ENCODE measurements at regions not wholly inside any gene's neighbourhood (a gene's known extent, or its start where the extent isn't known, plus 50 kb on each side); places are given as distances from the start of the nearest gene placed in this dataset.
A peak's percentile ranks its signal among the peaks of the same experiment; 100 is the strongest.

DNA sequence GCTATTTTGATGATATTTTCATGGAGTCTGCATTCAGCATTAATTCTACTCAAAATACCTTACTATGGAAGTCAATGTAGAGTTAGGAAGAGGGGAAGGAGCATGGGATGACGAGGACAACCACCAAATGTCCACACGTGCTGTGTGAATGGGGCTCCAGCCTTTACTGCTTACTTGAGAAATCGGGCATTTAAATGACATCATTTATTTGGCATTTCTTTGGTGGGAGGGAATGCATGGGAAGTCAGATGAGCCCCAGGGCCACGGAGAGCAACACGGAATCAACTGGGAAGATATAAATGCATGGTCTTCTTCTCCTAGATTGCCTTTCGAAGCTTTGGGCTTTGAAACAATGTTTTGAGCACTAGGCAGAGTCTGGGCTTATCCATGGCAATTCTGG is 458.5 kb upstream of the KLF4 start:
- ATAC-seq (ENCODE audit: poor library complexity), result no peak

DNA sequence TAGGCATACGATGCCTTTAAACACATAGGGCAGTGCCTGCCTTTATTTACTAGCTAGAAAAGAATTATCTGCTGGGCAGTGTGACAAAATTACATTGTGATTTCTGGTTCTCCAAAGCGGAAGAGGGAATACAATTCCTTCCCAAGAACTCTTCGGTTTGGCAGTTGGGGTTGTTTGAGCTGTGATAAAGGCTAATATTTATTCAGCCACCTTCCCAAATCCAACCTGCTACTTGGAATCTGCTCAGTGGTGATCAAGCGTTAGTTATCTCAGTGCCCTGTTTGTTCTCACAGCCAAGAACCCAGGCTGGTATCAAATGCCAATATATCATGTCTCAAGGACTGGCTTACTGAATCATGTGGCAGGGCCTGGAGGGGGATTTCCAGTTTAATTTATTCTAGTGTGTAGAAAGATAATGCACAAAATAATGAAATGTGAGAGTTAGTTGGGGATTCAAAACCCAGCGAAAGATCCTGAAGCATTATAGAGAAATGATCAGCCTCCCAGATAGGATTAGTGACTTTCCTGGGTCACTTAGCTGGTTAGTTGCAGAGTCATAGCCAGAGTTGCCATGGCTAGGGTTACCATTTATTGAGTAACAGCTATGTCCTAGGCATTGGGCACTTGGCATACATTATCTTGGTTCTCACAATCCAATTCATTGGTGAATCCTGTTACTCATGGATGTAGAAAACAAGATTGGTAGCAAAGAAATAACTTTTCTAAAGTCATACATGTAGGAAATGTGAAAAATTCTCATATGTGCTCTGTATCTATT is 457.0 kb upstream of the KLF4 start:
- intact Hi-C loops (cut with DNase I), result no loop called here
- ATAC-seq (ENCODE audit: poor library complexity) (no peak), DNase-seq (no peak)

More for the DNA sequence above, 458.5 kb upstream of the KLF4 start:
- intact Hi-C loops (cut with DNase I), result no loop called here
- DNase-seq, result no peak

DNA sequence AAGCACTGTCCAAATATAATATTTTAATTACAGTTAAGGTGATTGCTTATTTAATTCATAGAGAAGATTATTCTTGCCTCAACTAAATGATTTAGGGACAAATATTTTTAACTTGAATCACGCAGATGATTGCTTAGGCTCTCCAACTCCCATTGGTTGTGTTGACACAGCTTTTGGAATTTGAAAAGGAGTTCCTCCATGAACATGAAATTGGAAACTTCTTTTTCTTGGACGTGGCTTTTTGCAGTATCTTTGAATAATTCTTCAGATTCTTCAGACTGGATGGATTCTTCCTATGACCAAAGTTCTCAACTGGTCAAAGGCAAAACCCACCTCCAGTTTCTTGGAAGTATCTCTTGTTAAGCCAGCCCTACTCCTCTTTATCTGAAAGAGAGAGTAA is 456.4 kb upstream of the KLF4 start:
- intact Hi-C loops (cut with DNase I), result no loop called here
- DNase-seq (no peak), ATAC-seq (ENCODE audit: poor library complexity) (no peak)

DNA sequence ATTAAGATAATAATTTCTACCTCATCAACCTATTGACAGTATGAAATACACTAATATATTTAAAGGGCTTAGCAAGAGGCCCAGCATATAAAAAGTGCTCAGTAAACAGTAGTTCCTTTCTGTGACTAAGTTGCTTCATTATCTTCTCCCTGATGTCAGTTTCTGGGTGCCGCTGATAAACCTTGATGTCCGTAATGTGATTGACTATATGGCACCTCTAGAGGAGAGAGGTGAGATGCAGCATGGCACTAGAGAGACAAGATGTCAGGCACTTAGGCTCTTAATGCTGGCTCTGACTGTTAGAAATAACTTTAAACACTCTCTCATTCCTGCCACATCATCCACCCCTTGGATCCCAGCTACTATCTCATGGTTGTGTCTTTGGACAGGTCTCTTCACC is 455.9 kb upstream of the KLF4 start:
- no peak for DNase-seq
- intact Hi-C loops (cut with DNase I), result no loop called here
- ATAC-seq (ENCODE audit: poor library complexity), result no peak

DNA sequence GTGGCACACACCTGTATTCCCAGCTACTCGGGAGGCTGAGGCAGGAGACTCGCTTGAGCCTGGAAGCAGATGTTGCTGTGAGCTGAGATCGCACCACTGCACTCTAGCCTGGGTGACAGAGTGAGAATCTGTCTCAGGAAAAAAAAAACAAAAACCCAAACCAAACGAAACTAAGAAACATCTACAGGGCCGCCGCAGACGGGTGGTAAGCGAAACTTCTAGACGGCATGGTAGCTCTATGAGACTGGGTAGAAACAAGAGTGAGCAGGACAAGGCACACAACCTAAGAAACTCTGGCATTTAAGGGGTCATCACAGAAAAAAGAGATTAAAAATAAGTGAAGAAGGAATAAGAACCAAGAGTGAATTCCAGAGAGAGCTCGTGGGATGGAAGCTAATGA is 454.8 kb upstream of the KLF4 start:
- no peak for ATAC-seq (ENCODE audit: poor library complexity)
- no peak for DNase-seq
- intact Hi-C loops (cut with DNase I), result no loop called here

DNA sequence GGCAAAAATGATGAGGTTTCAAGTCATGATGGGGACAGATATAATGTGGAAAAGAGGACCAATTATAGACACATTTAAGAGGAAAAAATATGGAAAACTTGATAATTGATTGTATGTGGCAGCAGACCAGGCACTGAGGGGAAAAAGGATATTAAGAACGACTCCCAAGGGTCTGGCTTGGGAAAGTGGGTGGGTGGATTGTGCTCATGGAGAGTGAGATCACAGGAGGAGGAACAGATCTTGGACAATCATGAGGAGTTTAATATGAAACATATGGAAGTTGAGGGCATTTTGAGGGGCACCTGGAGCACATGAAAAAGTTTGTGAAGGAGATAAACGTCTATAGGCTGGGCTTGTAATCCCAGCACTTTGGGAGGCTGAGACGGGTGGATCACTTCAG is 454.3 kb upstream of the KLF4 start:
- ATAC-seq (ENCODE audit: poor library complexity) (no peak), DNase-seq (no peak)
- intact Hi-C loops (cut with DNase I), result no loop called here

DNA sequence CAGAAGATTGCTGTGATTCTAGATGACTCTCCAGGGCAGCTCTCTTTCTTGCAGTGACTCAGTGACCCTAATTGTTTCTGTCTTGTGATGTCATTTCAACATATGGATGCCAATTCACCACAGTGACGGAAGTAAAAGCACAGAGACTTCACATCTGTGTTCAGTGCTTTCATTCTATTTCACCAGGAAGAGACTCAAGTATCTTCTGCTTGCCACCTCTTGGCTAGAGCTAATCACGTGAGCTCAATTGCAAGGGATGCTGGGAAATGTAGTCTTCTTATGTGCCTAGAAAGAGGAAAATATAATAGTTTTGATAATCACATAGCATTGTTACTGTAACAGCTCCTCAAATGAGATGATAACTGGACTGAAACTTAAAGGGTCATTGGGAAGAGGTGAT is 453.3 kb upstream of the KLF4 start:
- DNase-seq (no peak), ATAC-seq (ENCODE audit: poor library complexity) (no peak)
- intact Hi-C loops (cut with DNase I), result no loop called here

DNA sequence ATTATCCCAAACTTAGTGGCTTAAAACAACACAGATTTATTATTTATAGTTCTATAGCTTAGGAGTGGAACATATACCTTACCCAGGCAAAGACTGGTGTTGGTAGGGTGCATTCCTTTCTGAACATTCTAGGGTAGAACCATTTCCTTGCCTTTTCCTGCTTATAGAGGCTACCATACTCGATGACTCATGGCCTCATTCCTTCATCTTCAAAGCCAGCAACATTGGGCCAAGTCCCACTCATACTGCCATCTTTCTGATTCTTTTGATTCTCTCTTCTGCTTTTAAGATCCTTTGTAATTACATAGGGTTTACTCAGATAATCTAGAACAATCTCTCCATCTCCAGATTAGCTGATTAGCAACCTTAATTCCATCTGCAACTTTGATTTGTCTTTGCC is 452.7 kb upstream of the KLF4 start:
- DNase-seq, result no peak
- intact Hi-C loops (cut with DNase I), result no loop called here
- ATAC-seq (ENCODE audit: poor library complexity), result no peak

DNA sequence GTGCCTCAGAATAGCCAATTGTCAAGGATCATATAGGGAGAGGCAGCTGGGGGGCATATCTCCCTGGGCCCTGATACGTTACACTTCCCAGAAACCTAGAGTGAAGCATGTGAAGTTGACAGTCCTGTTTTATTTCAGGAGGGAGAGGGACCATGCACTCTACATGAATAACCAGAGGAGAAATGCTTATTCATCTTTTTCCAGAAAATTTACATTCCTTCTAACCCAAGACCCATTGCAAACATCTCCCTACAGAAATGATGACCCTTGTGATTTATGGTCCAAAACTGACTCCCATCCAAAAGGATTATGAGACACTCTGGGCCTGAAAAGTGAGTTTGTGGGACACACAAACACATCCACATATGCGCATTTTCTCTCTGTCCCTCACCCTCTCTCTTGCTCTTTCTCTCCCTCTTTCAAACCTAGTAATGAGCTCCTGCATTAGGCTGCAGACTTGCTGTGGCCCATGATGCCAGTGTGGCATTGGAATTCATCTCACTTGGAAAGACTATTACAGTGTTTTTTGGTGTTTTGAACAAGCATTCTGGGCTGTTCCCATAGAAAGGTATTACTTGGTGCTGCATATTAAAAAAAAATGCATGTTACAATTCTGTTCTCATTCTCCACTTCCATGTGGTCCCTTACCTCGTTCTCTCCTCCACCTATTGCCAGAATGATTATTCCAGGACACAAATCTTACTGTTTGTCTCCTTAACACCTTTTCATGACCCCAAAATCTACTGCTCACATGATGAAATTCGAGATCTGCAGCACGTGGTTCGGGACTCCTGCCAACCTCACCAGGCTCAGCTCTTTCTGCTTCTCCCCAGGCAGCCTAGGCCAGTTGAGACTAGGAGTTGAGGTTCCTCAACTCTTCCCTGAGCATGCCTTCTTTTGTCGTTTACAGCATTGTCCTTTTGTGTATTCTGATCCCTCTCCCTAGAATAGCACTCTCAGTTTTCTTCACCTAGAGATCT is 451.3 kb upstream of the KLF4 start:
- ATAC-seq (ENCODE audit: poor library complexity) (no peak), DNase-seq (no peak)
- intact Hi-C loops (cut with DNase I), result no loop called here

DNA sequence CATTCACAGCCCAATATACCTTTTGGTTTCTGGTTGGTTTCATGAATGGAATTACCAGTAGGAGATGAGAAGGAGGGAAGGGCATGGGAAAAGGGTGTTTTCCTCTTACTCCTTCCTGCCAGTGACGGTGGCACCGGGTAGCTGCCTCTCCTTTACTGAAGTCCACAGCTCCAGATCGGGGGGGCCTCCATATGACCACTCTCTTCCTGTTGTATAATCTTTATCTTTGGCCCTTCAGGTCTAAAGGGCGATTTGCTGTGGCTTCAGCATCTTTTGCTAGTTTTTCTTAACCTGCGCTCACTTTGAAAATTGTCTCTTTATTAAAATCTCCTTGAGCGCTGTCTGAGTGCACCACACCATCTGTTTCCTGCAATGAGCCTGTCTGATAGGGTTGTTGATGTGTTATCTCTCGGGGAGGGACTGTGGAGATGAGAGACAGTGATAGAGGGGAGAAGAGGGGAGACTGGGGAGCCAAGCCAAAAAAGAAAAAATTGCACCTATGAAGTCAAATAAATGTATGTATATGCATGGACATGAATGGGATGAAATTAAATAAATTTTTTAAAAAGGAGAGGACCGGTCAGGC is 449.3 kb upstream of the KLF4 start:
- intact Hi-C loops (cut with DNase I), result no loop called here
- ATAC-seq (ENCODE audit: poor library complexity) (no peak), DNase-seq (no peak)

DNA sequence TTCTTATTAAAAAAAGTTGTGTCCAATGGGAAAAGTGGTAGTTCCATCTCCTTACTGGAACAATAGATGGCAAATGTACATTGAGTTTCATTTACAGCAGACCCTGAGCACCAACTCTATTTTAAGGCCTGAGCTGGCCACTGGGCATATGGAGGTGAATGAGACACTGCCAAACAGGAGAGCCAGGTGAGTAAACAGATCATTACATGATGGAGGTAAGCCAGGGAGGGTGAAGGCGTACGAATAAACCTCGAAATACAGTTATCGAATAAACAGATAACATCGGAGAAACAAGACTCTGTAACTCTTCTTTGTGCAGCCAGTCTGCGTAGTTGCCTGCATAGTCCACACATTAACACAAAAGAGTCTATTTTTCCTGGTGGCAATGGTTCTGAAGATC is 446.4 kb upstream of the KLF4 start:
- DNase-seq, result no peak
- intact Hi-C loops (cut with DNase I), result no loop called here
- ATAC-seq (ENCODE audit: poor library complexity), result no peak

DNA sequence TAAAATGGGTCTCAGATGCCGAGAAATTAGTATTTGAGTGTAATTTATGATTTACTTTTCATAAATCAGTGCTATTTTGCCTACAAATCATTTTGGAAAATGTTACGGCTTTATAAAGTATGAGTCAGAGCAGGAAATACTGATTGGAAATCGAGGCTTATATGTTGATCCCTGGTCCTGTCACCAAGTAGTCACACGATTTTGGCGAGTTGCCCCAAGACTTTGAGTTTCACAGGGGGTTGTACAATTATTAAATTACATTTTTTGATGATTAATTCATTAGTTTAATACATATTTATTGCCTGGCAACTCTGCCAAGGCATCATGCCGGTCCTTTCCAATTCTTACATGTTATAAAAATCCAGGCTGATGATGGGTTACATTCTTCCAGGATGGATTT is 443.9 kb upstream of the KLF4 start:
- no peak for DNase-seq
- intact Hi-C loops (cut with DNase I), result no loop called here
- no peak for ATAC-seq (ENCODE audit: poor library complexity)

DNA sequence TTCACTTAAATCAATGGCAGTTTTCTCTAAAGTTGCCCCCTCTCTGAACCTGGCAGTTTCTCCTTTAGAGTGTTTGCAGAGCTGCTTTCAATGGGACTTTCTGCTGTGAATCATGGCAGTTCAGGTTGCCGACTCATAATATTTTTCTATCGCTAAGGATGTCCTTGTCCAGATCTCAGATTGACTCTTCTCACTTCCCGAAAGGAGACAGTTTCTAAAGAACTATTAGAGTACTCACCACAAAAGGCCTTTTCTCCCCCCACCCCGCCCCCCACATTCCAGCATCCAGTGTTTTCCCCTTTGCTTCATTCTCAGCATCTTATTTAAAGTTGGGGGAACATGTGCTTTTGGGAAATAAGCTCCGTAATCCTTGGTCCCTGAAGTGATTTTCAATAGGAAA is 443.5 kb upstream of the KLF4 start:
- DNase-seq (no peak), ATAC-seq (ENCODE audit: poor library complexity) (no peak)
- intact Hi-C loops (cut with DNase I), result no loop called here

DNA sequence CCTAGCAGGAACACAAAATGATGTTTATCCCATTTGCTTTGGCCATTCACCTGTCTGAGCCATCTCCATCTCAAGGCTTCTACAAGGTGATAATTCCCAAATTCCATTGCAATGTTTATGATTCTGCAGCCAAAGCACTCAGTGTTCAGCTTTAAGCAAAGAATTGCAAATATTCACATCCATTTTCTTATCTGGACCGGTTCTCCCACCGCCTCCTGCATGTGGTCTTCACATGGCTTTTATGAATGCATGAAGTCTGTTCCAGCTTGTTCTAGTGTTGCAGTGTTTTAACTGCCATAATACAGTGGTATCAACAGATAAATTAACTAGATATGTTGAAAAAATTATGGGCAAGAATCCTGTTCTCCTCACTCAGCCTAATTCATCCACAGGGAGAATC is 443.0 kb upstream of the KLF4 start:
- no peak for ATAC-seq (ENCODE audit: poor library complexity)
- intact Hi-C loops (cut with DNase I), result no loop called here
- no peak for DNase-seq

DNA sequence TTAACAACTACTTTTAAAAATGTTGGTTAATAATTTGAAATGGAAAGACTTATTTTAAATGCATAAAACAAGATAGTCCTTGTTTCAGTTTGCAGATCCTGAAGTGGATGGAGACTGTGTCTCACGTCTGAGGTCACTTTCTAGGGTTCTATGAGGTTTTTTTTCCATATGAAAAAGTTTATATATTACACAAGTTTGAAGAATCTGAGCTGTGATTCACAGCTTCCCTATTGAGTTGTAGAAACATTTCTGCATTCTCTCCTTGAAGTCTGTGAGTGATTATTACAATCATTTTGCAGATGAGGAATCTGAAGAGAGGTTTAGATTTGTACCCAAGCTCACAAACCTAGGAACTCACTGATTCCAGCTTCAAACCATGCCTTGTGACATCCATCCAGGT is 442.5 kb upstream of the KLF4 start:
- intact Hi-C loops (cut with DNase I), result no loop called here
- ATAC-seq (ENCODE audit: poor library complexity) (no peak), DNase-seq (no peak)

DNA sequence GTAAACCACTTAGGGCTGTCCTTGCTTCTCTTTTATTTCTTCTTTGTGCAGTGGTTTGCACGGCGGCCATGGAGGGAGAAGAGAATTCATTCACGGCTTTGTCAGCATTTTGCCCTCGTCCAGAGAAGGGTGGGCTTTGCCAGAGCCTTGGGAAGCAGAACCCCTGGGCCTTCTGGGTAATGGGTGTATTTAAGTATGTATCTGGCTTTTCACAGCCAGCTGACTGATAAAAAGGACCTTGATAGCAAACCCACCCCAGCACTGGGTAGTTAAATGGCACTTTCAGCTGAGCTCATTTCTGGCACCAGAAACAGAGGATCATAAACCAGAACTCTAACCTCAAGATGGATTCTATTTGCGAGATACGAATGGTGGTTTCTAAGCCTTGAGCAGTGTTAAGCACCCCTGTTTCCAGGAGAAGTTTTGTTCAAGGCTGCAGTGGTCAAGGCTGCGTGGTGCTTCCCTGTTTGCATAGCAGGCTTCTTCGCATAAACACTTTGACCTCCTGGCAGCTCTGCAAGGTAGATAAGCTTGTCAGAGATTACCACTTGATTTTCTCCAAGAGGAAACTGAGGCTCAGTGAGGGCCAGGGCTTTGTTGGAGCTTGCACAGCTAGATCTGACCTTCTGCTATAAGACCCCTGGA is 441.6 kb upstream of the KLF4 start:
- intact Hi-C loops (cut with DNase I), result no loop called here
- ATAC-seq (ENCODE audit: poor library complexity) (no peak), DNase-seq (no peak)

DNA sequence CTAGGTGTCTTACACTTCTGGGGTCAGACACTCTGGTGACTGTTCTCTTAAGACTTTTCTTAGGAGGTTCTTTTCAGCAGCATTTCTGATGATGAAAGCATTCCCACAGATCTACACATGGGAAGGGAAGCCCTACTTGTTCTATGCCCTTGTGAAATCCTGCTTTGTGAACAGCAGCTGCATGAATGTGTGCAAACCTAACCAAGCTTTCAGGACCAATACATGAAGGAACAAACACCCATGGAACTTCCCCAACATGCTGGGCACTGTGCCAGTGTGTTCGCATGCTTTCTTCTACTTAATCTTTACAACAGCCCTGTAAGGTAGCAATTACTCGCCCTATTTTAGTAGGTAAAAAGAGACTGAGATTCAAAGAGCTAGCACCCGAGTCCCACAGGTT is 439.9 kb upstream of the KLF4 start:
- peak; percentile 82 for DNase-seq
- intact Hi-C loops (cut with DNase I), result no loop called here
- peak; percentile 78 for ATAC-seq (ENCODE audit: poor library complexity)

DNA sequence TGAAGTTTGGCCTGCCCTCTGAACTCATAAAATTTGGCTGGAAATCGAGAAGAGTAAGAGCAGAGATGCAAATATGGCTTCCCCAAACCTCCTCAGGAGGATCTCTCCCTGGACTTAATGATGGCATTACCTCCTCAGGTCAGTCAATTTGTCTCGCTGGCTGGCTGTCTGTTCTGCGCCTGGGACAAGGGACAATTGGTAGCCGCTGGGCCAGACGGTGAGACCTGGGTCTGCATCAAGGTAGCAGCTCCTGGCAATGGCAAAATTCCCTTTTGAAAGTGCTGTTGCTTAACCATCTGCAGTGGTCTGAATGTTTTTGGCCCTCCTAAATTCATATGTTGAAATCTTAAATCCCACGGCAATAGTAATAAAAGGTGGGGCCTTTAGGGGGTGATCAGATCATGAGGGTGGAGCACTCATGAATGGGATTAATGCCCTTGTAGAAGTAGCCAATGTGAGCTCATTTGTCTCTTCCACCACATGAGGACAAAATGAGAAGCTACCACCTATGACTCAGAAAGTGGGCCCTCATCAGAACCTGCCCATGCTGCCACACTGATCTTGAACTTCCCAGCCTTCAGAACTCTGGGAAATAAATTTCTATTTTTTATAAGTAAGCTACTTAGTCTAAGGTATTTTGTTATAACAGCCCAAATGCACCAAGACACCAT is 439.3 kb upstream of the KLF4 start:
- ATAC-seq (ENCODE audit: poor library complexity) (no peak), DNase-seq (no peak)
- intact Hi-C loops (cut with DNase I), result no loop called here

DNA sequence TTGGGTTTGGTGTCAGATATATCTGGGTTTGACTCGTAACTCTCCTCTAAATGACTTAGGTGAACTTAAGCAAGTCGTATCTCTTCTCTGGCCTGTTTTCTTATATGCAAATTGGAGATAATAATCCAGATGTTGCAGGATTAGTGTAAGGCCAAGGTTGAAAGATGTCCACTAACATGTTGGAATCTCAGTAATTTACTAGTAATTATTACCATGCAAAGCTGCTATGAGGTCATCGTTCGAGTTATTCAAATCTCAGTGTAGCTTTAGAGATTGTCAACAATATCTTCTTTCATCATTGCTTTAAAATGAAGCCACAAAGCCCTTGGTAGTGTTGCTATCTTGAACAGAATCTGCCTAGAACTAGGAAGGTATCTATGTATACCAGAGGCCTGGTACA is 437.7 kb upstream of the KLF4 start:
- ATAC-seq (ENCODE audit: poor library complexity), result no peak
- no peak for DNase-seq
- intact Hi-C loops (cut with DNase I), result no loop called here
